Cardiac fibroblast (primary cell): ENCODE measurements at regions not wholly inside any gene's neighbourhood (a gene's known extent, or its start where the extent isn't known, plus 50 kb on each side); places are given as distances from the start of the nearest gene placed in this dataset.

Experiments
- DNase-seq, 2 donors: peaks; one replicate each; pipeline versions ENCODE4 v3.0.0 to v3.0.0-alpha.2; 2010; ENCODE audit warnings: low read depth in 2 of 2
- H3K4me3 ChIP-seq, 2 donors: replicated peaks in 1 of 2; 1 replicate in 1 of 2; 2 replicates in 1 of 2; pipeline ENCODE4 v1.5.1; 2011; ENCODE audit warnings: low read depth in 2 of 2, low read length in 2 of 2, mild to moderate bottlenecking in 2 of 2, moderate library complexity in 1 of 2
- CTCF ChIP-seq: IDR thresholded peaks from one replicate; pipeline ENCODE4 v1.5.1; 2011; ENCODE audit warnings: low read depth, mild to moderate bottlenecking, low read length, inconsistent platforms

GRCh38 chr4:19014594-19014993 is 993.0 kb upstream of the LCORL start:
- no peak overlapping the region for H3K4me3 ChIP-seq
- no peak for DNase-seq
- TF ChIP-seq CTCF, result no peak

GRCh38 chr4:19010761-19011160 is 989.2 kb upstream of the LCORL start:
- no peak for DNase-seq
- TF ChIP-seq CTCF, result no peak

GRCh38 chr4:19009881-19010280 is 988.3 kb upstream of the LCORL start:
- H3K4me3 ChIP-seq, result no peak overlapping the region
- no peak for TF ChIP-seq CTCF
- DNase-seq, result no peak

More at GRCh38 chr4:19010761-19011160, 989.2 kb upstream of the LCORL start:
- H3K4me3 ChIP-seq, result no peak overlapping the region

- no peak for TF ChIP-seq CTCF
- peak in 1 of 2 donors; percentile 18 for DNase-seq
- H3K4me3 ChIP-seq, result no peak overlapping the region
These were observed 983.7 kb upstream of the LCORL start for GRCh38 chr4:19005211-19005610.

GRCh38 chr4:19002170-19002569 is 980.6 kb upstream of the LCORL start:
- H3K4me3 ChIP-seq, result no peak overlapping the region
- DNase-seq, result no peak
- TF ChIP-seq CTCF, result no peak

GRCh38 chr4:18999595-18999994 is 978.0 kb upstream of the LCORL start:
- no peak overlapping the region for H3K4me3 ChIP-seq
- no peak for TF ChIP-seq CTCF
- DNase-seq, result no peak

- no peak overlapping the region for H3K4me3 ChIP-seq
- TF ChIP-seq CTCF, result no peak
These were observed 959.7 kb upstream of the LCORL start for GRCh38 chr4:18981234-18981615.

More at GRCh38 chr4:18981234-18981615, 959.7 kb upstream of the LCORL start:
- no peak for DNase-seq
